NCI-H345 treated with DMSO at 0.1 percent for 48 hours (cell line): ENCODE measurements at regions not wholly inside any gene's neighbourhood (a gene's known extent, or its start where the extent isn't known, plus 50 kb on each side); places are given as distances from the start of the nearest gene placed in this dataset.
A peak's percentile ranks its signal among the peaks of the same experiment; 100 is the strongest.

Experiments
- DNase-seq: peaks from one replicate; lab custom pipeline; 2025; ENCODE audit not compliant: unreplicated experiment; lab: John Stamatoyannopoulos, UW

DNA sequence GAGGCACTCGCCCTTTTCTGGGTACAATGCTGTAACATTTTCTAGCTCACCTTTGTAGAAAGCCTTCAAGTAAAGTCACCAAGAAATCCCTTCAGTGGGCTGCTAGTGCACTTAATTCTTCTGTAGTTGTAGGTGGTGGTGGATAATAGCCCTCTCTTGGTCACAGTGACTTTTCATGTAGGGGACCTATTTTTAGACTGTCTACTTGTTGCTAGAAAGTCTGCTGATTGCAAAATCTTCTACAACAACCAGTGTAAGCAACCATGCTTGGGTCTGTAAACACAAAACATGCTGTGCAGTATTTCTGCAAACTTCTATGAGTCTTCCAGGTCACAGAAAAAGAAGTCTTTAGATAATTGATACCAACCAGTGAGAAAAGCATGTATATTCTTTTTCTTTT lies 55.6 kb downstream of the PBDC1 start:
- DNase-seq, result no peak

DNA sequence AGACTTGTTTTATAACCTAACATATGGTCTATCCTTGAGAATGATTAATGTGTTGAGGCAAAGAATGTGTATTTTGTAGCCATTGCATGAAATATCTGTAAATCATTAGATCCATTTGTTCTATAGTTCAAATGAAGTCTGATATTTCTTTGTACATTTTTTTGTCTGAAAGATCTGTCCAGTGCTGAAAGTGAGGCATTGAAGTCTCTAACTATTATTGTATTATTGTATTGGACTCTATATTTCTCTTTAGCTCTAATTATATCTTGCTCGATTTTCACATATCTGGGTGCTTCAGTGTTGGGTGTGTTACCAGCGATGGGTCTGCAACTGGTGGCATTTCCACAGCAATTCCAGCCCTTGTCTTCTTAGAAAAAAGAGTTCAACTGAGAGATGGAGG lies 76.0 kb downstream of the PBDC1 start:
- no peak for DNase-seq

GRCh38 chrX:76253432-76253831 lies 80.6 kb downstream of the PBDC1 start:
- no peak for DNase-seq

GRCh38 chrX:76279007-76279406 lies 106.1 kb downstream of the PBDC1 start:
- DNase-seq, result peak; percentile 2
